H1 (cell line): ENCODE measurements at regions not wholly inside any gene's neighbourhood (a gene's known extent, or its start where the extent isn't known, plus 50 kb on each side); places are given as distances from the start of the nearest gene placed in this dataset.

ENCODE experiments used
- CTCF ChIA-PET: fragments of 300-600 bp; sonication (Branson Sonifier 250); formaldehyde crosslinking; loops from one replicate; lab custom pipeline; 2021; ENCODE audit not compliant: partially characterized antibody; lab: Charles Lee
- POLR2A ChIA-PET: fragments of 300-600 bp; sonication (Branson Sonifier 250); formaldehyde crosslinking; loops from one replicate; lab custom pipeline; 2021; ENCODE audit warnings: inconsistent platforms; ENCODE audit not compliant: partially characterized antibody; lab: Charles Lee
- DNase-seq, 2 experiments: peaks; one replicate each; pipeline versions ENCODE4 v3.0.0 to v3.0.0-alpha.2; 2010 to 2022; ENCODE audit warnings: low spot score in 2 of 2, low read depth in 1 of 2, mixed read lengths in 1 of 2
- FAIRE-seq: peaks from 2 replicates; lab custom pipeline; 2011; peaks lifted over from hg19 to GRCh38; lab: Jason Lieb, UNC
- H2AFZ ChIP-seq: 2 replicates; pipeline ENCODE4 v1.8.1; 2012; ENCODE audit warnings: low read length, inconsistent platforms
- H2AK5ac ChIP-seq: 2 replicates; pipeline ENCODE4 v1.6.1; 2013; ENCODE audit warnings: low read depth, low read length
- H2BK120ac ChIP-seq: replicated peaks from 2 replicates; pipeline ENCODE3; 2013; ENCODE audit warnings: low read depth, low read length, inconsistent platforms
- H2BK12ac ChIP-seq: 2 replicates; pipeline ENCODE4 v1.6.1; 2013; ENCODE audit warnings: low read depth, low read length
- H2BK15ac ChIP-seq: 2 replicates; pipeline ENCODE4 v1.6.1; 2013; ENCODE audit warnings: low read length
- H2BK20ac ChIP-seq: 2 replicates; pipeline ENCODE4 v1.6.1; 2013; ENCODE audit warnings: low read length
- H2BK5ac ChIP-seq: 2 replicates; pipeline ENCODE4 v1.6.1; 2013; ENCODE audit warnings: low read depth, low read length
- H3K14ac ChIP-seq: 2 replicates; pipeline ENCODE4 v1.6.1; 2013; ENCODE audit warnings: inconsistent platforms; ENCODE audit not compliant: insufficient read length
- H3K18ac ChIP-seq: 2 replicates; pipeline ENCODE4 v1.6.1; 2013; ENCODE audit warnings: low read length; ENCODE audit errors: extremely low read depth
- H3K23ac ChIP-seq: 2 replicates; pipeline ENCODE4 v1.6.1; 2013; ENCODE audit warnings: inconsistent platforms; ENCODE audit not compliant: insufficient read length
- H3K23me2 ChIP-seq: 2 replicates; pipeline ENCODE4 v1.6.1; 2013; ENCODE audit warnings: low read depth, low read length
- H3K27ac ChIP-seq: 2 replicates; pipeline ENCODE4 v1.6.1; 2011; ENCODE audit warnings: low read depth, low read length, inconsistent platforms
- H3K27me3 ChIP-seq, 4 experiments: replicated peaks in 1 of 4; 1 replicate in 1 of 4; 2 replicates in 3 of 4; pipeline versions ENCODE4 v1.6.1 to v1.8.1; 2011 to 2013; ENCODE audit warnings: low read length in 3 of 4, mild to moderate bottlenecking in 3 of 4, inconsistent platforms in 2 of 4, mixed read lengths in 2 of 4, moderate library complexity in 1 of 4; ENCODE audit not compliant: control insufficient read depth in 3 of 4, insufficient read depth in 3 of 4; ENCODE audit errors: extremely low read depth in 1 of 4
- H3K36me3 ChIP-seq, 4 experiments: 2 replicates each; pipeline versions ENCODE4 v1.6.1 to v1.8.1; 2011 to 2013; ENCODE audit warnings: mild to moderate bottlenecking in 4 of 4, low read length in 3 of 4, moderate library complexity in 2 of 4, control low read depth in 1 of 4, inconsistent platforms in 1 of 4; ENCODE audit not compliant: insufficient read depth in 4 of 4, control insufficient read depth in 2 of 4
- H3K4ac ChIP-seq: replicated peaks from 2 replicates; pipeline ENCODE3; 2013; ENCODE audit warnings: low read length, low read depth, mixed read lengths, inconsistent platforms; ENCODE audit not compliant: insufficient read length
- H3K4me1 ChIP-seq, 4 experiments: replicated peaks in 1 of 4; 1 replicate in 1 of 4; 2 replicates in 3 of 4; pipeline versions ENCODE4 v1.6.1 to v1.8.1; 2011 to 2013; ENCODE audit warnings: low read length in 3 of 4, inconsistent platforms in 2 of 4, mixed read lengths in 1 of 4; ENCODE audit not compliant: insufficient read depth in 4 of 4, control insufficient read depth in 3 of 4
- H3K4me2 ChIP-seq, 2 experiments: 2 replicates each; pipeline versions ENCODE4 v1.6.1 to v1.8.1; 2011 to 2013; ENCODE audit warnings: low read depth in 2 of 2, low read length in 2 of 2, control low read depth in 1 of 2, inconsistent platforms in 1 of 2, mild to moderate bottlenecking in 1 of 2; ENCODE audit not compliant: insufficient read depth in 1 of 2
- H3K4me3 ChIP-seq, 4 experiments: fragments of 200-600, 300-600 bp in 1 of 4; sonication (generic), shearing (Covaris generic), sonication (Bioruptor Twin) in 1 of 4; 2 replicates each; pipeline versions ENCODE4 v1.5.1 to v1.8.1; 2011 to 2016; ENCODE audit warnings: low read length in 4 of 4, low read depth in 3 of 4, control low read depth in 2 of 4, inconsistent platforms in 2 of 4, mild to moderate bottlenecking in 2 of 4, mixed read lengths in 1 of 4, moderate library complexity in 1 of 4; ENCODE audit not compliant: insufficient read depth in 2 of 4; ENCODE audit errors: extremely low read depth in 1 of 4
- H3K56ac ChIP-seq: replicated peaks from 2 replicates; pipeline ENCODE3; 2013; ENCODE audit warnings: low read depth, mild to moderate bottlenecking, mixed read lengths, low read length, inconsistent platforms; ENCODE audit not compliant: insufficient read length
- H3K79me1 ChIP-seq: 2 replicates; pipeline ENCODE4 v1.6.1; 2013; ENCODE audit warnings: low read depth, low read length, control low read depth
- H3K79me2 ChIP-seq, 2 experiments: 2 replicates each; pipeline versions ENCODE4 v1.6.1 to v1.8.1; 2012 to 2013; ENCODE audit warnings: low read length in 2 of 2, mild to moderate bottlenecking in 2 of 2, inconsistent platforms in 1 of 2; ENCODE audit not compliant: insufficient read depth in 2 of 2, control insufficient read depth in 1 of 2
- H3K9ac ChIP-seq, 4 experiments: replicated peaks in 1 of 4; 1 replicate in 1 of 4; 2 replicates in 3 of 4; pipeline versions ENCODE4 v1.6.1 to v1.8.1; 2011 to 2013; ENCODE audit warnings: low read depth in 3 of 4, low read length in 3 of 4, control low read depth in 2 of 4, mild to moderate bottlenecking in 2 of 4, moderate library complexity in 2 of 4, inconsistent platforms in 1 of 4; ENCODE audit errors: extremely low read depth in 1 of 4
- H3K9me3 ChIP-seq, 2 experiments: 2 replicates each; pipeline versions ENCODE4 v1.6.1 to v1.8.1; 2012 to 2013; ENCODE audit warnings: mild to moderate bottlenecking in 2 of 2, moderate library complexity in 2 of 2, control low read depth in 1 of 2, inconsistent platforms in 1 of 2, low read depth in 1 of 2, low read length in 1 of 2, mixed read lengths in 1 of 2; ENCODE audit not compliant: insufficient read depth in 2 of 2
- H4K20me1 ChIP-seq, 2 experiments: replicated peaks in 1 of 2; 2 replicates each; pipeline versions ENCODE3 to v1.8.1; 2011 to 2013; ENCODE audit warnings: inconsistent platforms in 2 of 2, low read length in 2 of 2, mild to moderate bottlenecking in 1 of 2; ENCODE audit not compliant: insufficient read depth in 2 of 2, control insufficient read depth in 1 of 2
- H4K5ac ChIP-seq: 2 replicates; pipeline ENCODE4 v1.6.1; 2013; ENCODE audit warnings: low read length, low read depth, mixed read lengths, inconsistent platforms; ENCODE audit not compliant: insufficient read length
- H4K8ac ChIP-seq: 2 replicates; pipeline ENCODE4 v1.8.0; 2013; ENCODE audit warnings: mild to moderate bottlenecking, moderate library complexity, low read length, inconsistent platforms; ENCODE audit not compliant: insufficient read depth; ENCODE audit errors: extremely low read depth
- H4K91ac ChIP-seq: replicated peaks from 2 replicates; pipeline ENCODE3; 2013; ENCODE audit warnings: low read length, mixed read lengths, inconsistent platforms; ENCODE audit not compliant: insufficient read length
- CBX8 ChIP-seq: fragments of 300-800, 300-1000 bp; sonication (generic); IDR thresholded peaks from 2 replicates; pipeline ENCODE4 v1.7.1; 2016; ENCODE audit warnings: low read depth, low read length, borderline replicate concordance
- EGR1 ChIP-seq: IDR thresholded peaks from 2 replicates; pipeline ENCODE4 v1.6.1; 2011; ENCODE audit warnings: low read depth, low read length, borderline replicate concordance
- EZH2 ChIP-seq: fragments of 200-600 bp; sonication (generic); IDR thresholded peaks from 2 replicates; pipeline ENCODE4 v1.7.1; 2012; ENCODE audit warnings: low read depth, mild to moderate bottlenecking, moderate library complexity, low read length, inconsistent platforms; ENCODE audit not compliant: severe bottlenecking
- FOSL1 ChIP-seq: IDR thresholded peaks from 2 replicates; pipeline ENCODE4 v1.6.1; 2011; ENCODE audit warnings: mild to moderate bottlenecking, low read depth, low read length, moderate library complexity; ENCODE audit not compliant: insufficient read depth
- KDM4A ChIP-seq: IDR thresholded peaks from one replicate; pipeline ENCODE4 v1.7.1; 2012; ENCODE audit warnings: low read depth, mild to moderate bottlenecking, moderate library complexity, low read length, inconsistent platforms; ENCODE audit not compliant: severe bottlenecking
- MAFK ChIP-seq: IDR thresholded peaks from 2 replicates; pipeline ENCODE4 v1.6.1; 2012; ENCODE audit warnings: low read depth, mild to moderate bottlenecking, improper control_type of control experiment, low read length
- NANOG ChIP-seq: IDR thresholded peaks from 2 replicates; pipeline ENCODE4 v1.6.1; 2011; ENCODE audit warnings: low read length, low read depth, mild to moderate bottlenecking, inconsistent platforms; ENCODE audit not compliant: insufficient read depth, poor library complexity, severe bottlenecking
- NRF1 ChIP-seq: IDR thresholded peaks from 2 replicates; pipeline ENCODE4 v1.6.1; 2011; ENCODE audit warnings: mild to moderate bottlenecking, low read depth, low read length, improper control_type of control experiment
- POLR2A ChIP-seq, 2 experiments: IDR thresholded peaks; 1 replicate in 1 of 2; 2 replicates in 1 of 2; pipeline ENCODE4 v1.6.1; 2011; ENCODE audit warnings: low read depth in 2 of 2, low read length in 2 of 2, mild to moderate bottlenecking in 2 of 2; ENCODE audit errors: control extremely low read depth in 1 of 2
- RAD21 ChIP-seq, 2 experiments: IDR thresholded peaks in 1 of 2; conservative IDR thresholded peaks in 1 of 2; 2 replicates each; pipeline ENCODE4 v1.6.1; 2011; ENCODE audit warnings: low read depth in 2 of 2, low read length in 2 of 2, improper control_type of control experiment in 1 of 2, inconsistent platforms in 1 of 2, mild to moderate bottlenecking in 1 of 2, moderate library complexity in 1 of 2
- SP2 ChIP-seq: IDR thresholded peaks from 2 replicates; pipeline ENCODE4 v1.6.1; 2012; ENCODE audit warnings: mild to moderate bottlenecking, low read length, inconsistent platforms
- TAF7 ChIP-seq: optimal IDR thresholded peaks from 2 replicates; pipeline ENCODE3; 2011; ENCODE audit warnings: low read depth, mild to moderate bottlenecking, inconsistent platforms, low read length, moderate library complexity, borderline replicate concordance
- TCF12 ChIP-seq: IDR thresholded peaks from 2 replicates; pipeline ENCODE4 v1.6.1; 2011; ENCODE audit warnings: low read depth, mild to moderate bottlenecking, low read length
- WGBS, 2 experiments: shearing (Covaris generic) in 1 of 2; methylation state at CpG; one replicate each; pipeline versions ENCODE4 v1.1.6 to v1.1.7; 2013 to 2015; ENCODE audit warnings: low lambda C conversion rate in 2 of 2, mixed read lengths in 2 of 2, inconsistent platforms in 1 of 2, low coverage in 1 of 2, missing lambda C conversion rate in 1 of 2; ENCODE audit not compliant: insufficient replicate concordance in 2 of 2, insufficient coverage in 1 of 2, insufficient read length in 1 of 2; ENCODE audit errors: extremely low coverage in 1 of 2, missing lambda C conversion rate in 1 of 2; 5-methylcytosine and 5-hydroxymethylcytosine counted together

GRCh38 chr10:78298835-78299234, 265.2 kb downstream of the RPS24 start:
- ChIA-PET POLR2A (no interaction called here), CTCF (interaction anchor here (1.8 to 2.4 kb wide), 2 partner anchors 38 to 68 kb away, joined by 4 to 10 read pairs; no protein-coding TSS in a partner anchor)
- Histone ChIP-seq H4K8ac (no peak overlapping the region), H2BK5ac (no peak overlapping the region), H3K9ac (no peak overlapping the region), H2BK12ac (no peak overlapping the region), H3K56ac (no peak overlapping the region), H3K4me3 (no peak overlapping the region), H3K23ac (no peak overlapping the region), H3K9me3 (no peaks in the 10 kb centered on the region; a peak in 1 of 4 replicates), H2BK120ac (no peak overlapping the region), H2BK20ac (no peak overlapping the region), H3K27me3 (0 out of 7 replicates have a peak, but pooled peaks cover 0 to under 1% (median 0%) of the 10 kb centered on the region in 4 experiments), H3K4ac (no peak overlapping the region), H3K27ac (no peak overlapping the region), H4K20me1 (no peaks in the 10 kb centered on the region), H4K5ac (no peak overlapping the region), H3K36me3 (no peaks in the 10 kb centered on the region), H3K79me1 (no peaks in the 10 kb centered on the region), H2AK5ac (no peak overlapping the region), H4K91ac (no peak overlapping the region), H3K23me2 (peaks cover 4% of the 10 kb centered on the region), H2AFZ (no peak overlapping the region), H3K4me2 (no peak overlapping the region), H3K18ac (no peak overlapping the region), H3K4me1 (peaks cover 4 to 11% (median 8%) of the 10 kb centered on the region in 4 experiments), H2BK15ac (no peak overlapping the region), H3K79me2 (no peaks in the 10 kb centered on the region), H3K14ac (no peak overlapping the region)
- WGBS, 2 experiments: 90% methylated on average over 7 of the region's 7 CpGs; no CpG with 5 or more reads in 1 of the 2 experiments
- FAIRE-seq (no peak), DNase-seq (no peak)
- no peak for TF ChIP-seq FOSL1
- no peak for TF ChIP-seq CBX8
- TF ChIP-seq NRF1: no peak
- no peak for TF ChIP-seq MAFK
- TF ChIP-seq POLR2A (IDR thresholded peaks at IDR 0.05; ENCODE audit: control extremely low read depth in 1 of 2, low read depth in 2 of 2, low read length in 2 of 2): no peak
- no peak for TF ChIP-seq KDM4A
- no peak for TF ChIP-seq SP2
- no peak for TF ChIP-seq EZH2
- no peak for TF ChIP-seq TAF7
- no peak for TF ChIP-seq EGR1
- TF ChIP-seq RAD21 (IDR thresholded peaks at IDR 0.05 in 1 of 2, conservative IDR thresholded peaks at IDR 0.05 in 1 of 2; ENCODE audit: low read depth in 2 of 2, low read length in 2 of 2): no peak
- no peak for TF ChIP-seq NANOG
- TF ChIP-seq TCF12: no peak
